ENCODE measurements at regions not wholly inside any gene's neighbourhood (a gene's known extent, or its start where the extent isn't known, plus 50 kb on each side); places are given as distances from the start of the nearest gene placed in this dataset.

DNA sequence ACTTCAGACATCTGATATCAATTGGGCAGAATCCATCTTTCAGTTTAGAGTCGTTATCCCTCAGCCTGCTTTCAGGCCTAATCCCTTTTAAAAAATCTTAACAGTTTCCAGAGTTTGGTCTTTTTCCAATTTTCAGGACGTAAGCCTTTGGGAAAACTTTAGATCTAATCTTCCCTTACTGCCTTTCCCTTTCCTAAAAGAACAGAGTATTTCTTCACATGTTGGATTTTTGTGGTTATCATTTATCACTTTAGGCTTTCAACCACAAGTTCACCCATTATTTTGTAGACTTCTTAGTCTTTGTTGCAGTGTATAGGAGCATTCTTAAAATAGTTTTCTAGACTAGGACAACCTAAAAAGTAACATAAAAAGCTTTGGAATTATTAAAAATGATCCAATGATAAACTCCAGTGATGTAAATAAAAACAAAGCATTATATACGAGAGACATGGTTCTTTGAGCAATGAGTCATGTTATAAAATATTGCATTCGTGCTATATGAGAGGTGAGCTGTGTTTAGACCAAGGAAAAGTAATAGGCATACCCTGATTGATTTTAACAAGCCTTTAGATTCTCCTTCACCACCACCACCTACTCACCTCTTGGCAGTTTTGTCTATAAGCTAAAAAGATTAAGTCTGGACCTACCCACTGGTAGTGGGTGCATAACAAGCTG, 90.4 kb upstream of the MCHR2 start:
- TF ChIP-seq CTCF (IDR thresholded peaks at IDR 0.05; ENCODE audit: unreplicated experiment): no peak
- ChIA-PET CTCF (interaction anchor here (0.8 to 3.2 kb wide), 7 partner anchors 11 to 216 kb away, joined by 3 to 23 read pairs (median 9); no protein-coding TSS in a partner anchor), POLR2A (interaction anchor here (0.8 kb wide), 1 partner anchor 15 kb away, joined by 4 read pairs; no protein-coding TSS in a partner anchor)
- H3K4me1 Mint-ChIP-seq (ENCODE audit: insufficient read depth, unreplicated experiment): peaks cover 21% of the 10 kb centered on the region
- peak overlapping the region; percentile 51 for H3K27ac Mint-ChIP-seq (ENCODE audit: low read depth, unreplicated experiment)
- no peaks in the 10 kb centered on the region for H3K36me3 Mint-ChIP-seq (ENCODE audit: insufficient read depth, unreplicated experiment)
- intact Hi-C loops (cut with micrococcal nuclease): no loop called here
- DNase-seq (ENCODE audit: unreplicated experiment): peak; percentile 17
- no TSS peak for BruUV-seq (replicated peaks)
- no peak overlapping the region for H3K4me3 Mint-ChIP-seq (ENCODE audit: unreplicated experiment)
- no peaks in the 10 kb centered on the region for H3K9me3 Mint-ChIP-seq (ENCODE audit: unreplicated experiment)
- no peaks in the 10 kb centered on the region for H3K27me3 Mint-ChIP-seq (ENCODE audit: insufficient read depth, unreplicated experiment)

DNA sequence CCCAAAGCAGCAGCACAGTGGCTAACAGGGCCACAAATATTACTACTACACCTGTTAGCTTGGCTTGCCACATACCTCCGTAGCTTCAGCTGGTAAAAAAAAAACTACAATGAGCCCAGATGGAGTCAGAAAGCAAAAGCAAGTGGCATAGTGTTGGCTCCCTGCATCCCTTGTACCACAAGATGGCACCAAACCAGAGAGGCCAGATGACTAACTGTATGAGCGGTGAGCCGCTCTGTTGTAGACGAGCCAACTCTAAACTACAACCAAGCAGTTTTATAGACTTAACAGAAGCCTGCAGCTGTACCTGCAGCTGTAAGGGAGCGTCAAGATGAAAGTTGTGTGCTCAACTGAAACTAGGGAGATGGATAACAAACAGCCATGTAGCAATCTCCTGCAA, 84.5 kb upstream of the MCHR2 start:
- H3K27me3 Mint-ChIP-seq (ENCODE audit: insufficient read depth, unreplicated experiment): no peaks in the 10 kb centered on the region
- no peak overlapping the region for H3K27ac Mint-ChIP-seq (ENCODE audit: low read depth, unreplicated experiment)
- BruUV-seq (replicated peaks): no TSS peak
- POLR2A ChIA-PET: no interaction called here
- TF ChIP-seq CTCF (IDR thresholded peaks at IDR 0.05; ENCODE audit: unreplicated experiment): peak; percentile 41
- intact Hi-C loops (cut with micrococcal nuclease): loop anchor here (1.0 kb wide), 2 partner anchors 21 to 76 kb away; no protein-coding TSS in a partner anchor
- H3K4me1 Mint-ChIP-seq (ENCODE audit: insufficient read depth, unreplicated experiment): peaks cover 2% of the 10 kb centered on the region
- H3K4me3 Mint-ChIP-seq (ENCODE audit: unreplicated experiment): no peak overlapping the region
- H3K9me3 Mint-ChIP-seq (ENCODE audit: unreplicated experiment): no peaks in the 10 kb centered on the region
- peak; percentile 77 for DNase-seq (ENCODE audit: unreplicated experiment)
- no peaks in the 10 kb centered on the region for H3K36me3 Mint-ChIP-seq (ENCODE audit: insufficient read depth, unreplicated experiment)
- CTCF ChIA-PET: interaction anchor here (0.5 to 3.5 kb wide), 17 partner anchors 9 to 582 kb away, joined by 3 to 29 read pairs (median 4); no protein-coding TSS in a partner anchor

DNA sequence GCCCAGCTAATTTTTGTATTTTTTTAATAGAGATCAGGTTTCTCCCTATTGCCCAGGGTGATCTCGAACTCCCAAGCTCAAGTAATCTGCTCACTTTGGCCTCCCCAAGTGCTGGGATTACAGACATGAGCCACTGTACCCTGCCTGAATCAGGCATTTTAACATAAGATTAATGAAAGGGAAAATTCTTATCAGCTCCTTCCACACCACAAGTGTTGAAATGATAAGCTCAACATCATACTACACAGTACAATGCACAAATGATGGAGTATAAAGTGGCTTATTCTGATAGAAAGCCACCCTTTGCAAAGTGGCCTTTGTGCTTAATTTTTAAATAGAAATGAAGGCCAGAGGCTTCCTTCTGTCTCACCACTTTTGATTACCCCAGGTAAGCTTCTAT, 71.3 kb upstream of the MCHR2 start:
- no peak for DNase-seq (ENCODE audit: unreplicated experiment)
- H3K36me3 Mint-ChIP-seq (ENCODE audit: insufficient read depth, unreplicated experiment): no peaks in the 10 kb centered on the region
- H3K4me3 Mint-ChIP-seq (ENCODE audit: unreplicated experiment): no peak overlapping the region
- H3K27me3 Mint-ChIP-seq (ENCODE audit: insufficient read depth, unreplicated experiment): no peaks in the 10 kb centered on the region
- POLR2A ChIA-PET: interaction anchor here (0.6 kb wide), 1 partner anchor 422 kb away, joined by 3 read pairs; no protein-coding TSS in a partner anchor
- no TSS peak for BruUV-seq (replicated peaks)
- H3K27ac Mint-ChIP-seq (ENCODE audit: low read depth, unreplicated experiment): no peak overlapping the region
- intact Hi-C loops (cut with micrococcal nuclease): no loop called here
- CTCF ChIA-PET: interaction anchor here (0.5 to 1.4 kb wide), 4 partner anchors 19 to 75 kb away, joined by 3 to 4 read pairs (median 3); no protein-coding TSS in a partner anchor
- no peak for TF ChIP-seq CTCF (IDR thresholded peaks at IDR 0.05; ENCODE audit: unreplicated experiment)
- peaks cover 18% of the 10 kb centered on the region for H3K9me3 Mint-ChIP-seq (ENCODE audit: unreplicated experiment)
- H3K4me1 Mint-ChIP-seq (ENCODE audit: insufficient read depth, unreplicated experiment): no peaks in the 10 kb centered on the region

DNA sequence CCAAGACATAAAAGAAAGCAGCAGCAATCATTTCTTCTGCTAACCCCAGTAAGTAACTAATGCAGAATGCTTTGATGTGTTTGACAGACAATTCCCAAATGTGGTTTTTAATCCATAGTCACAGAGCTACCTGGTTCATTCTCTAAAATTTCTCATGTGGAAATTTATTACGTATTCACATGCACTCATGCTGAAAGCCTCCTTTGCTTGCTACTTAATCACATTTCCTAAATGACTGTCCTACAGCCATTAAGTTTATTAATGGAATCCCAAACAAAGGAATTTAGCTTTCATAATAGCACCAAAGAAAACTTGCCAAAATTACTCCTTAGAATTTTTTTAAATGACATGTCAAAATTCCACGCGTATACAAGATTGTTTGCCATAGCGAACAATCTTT, 68.6 kb upstream of the MCHR2 start:
- intact Hi-C loops (cut with micrococcal nuclease): no loop called here
- no peak for DNase-seq (ENCODE audit: unreplicated experiment)
- ChIA-PET POLR2A (interaction anchor here (1.1 kb wide), 1 partner anchor 16 kb away, joined by 3 read pairs; no protein-coding TSS in a partner anchor), CTCF (interaction anchor here (0.6 to 2.1 kb wide), 6 partner anchors 16 to 194 kb away, joined by 3 to 8 read pairs (median 3); no protein-coding TSS in a partner anchor)
- H3K4me3 Mint-ChIP-seq (ENCODE audit: unreplicated experiment): no peak overlapping the region
- no TSS peak for BruUV-seq (replicated peaks)
- TF ChIP-seq CTCF (IDR thresholded peaks at IDR 0.05; ENCODE audit: unreplicated experiment): no peak
- no peaks in the 10 kb centered on the region for H3K27me3 Mint-ChIP-seq (ENCODE audit: insufficient read depth, unreplicated experiment)
- peaks cover 4% of the 10 kb centered on the region for H3K36me3 Mint-ChIP-seq (ENCODE audit: insufficient read depth, unreplicated experiment)
- H3K9me3 Mint-ChIP-seq (ENCODE audit: unreplicated experiment): peaks cover 6% of the 10 kb centered on the region
- H3K4me1 Mint-ChIP-seq (ENCODE audit: insufficient read depth, unreplicated experiment): no peaks in the 10 kb centered on the region
- no peak overlapping the region for H3K27ac Mint-ChIP-seq (ENCODE audit: low read depth, unreplicated experiment)

All from MCF 10A (cell line).